ENCODE measurements at regions not wholly inside any gene's neighbourhood (a gene's known extent, or its start where the extent isn't known, plus 50 kb on each side); places are given as distances from the start of the nearest gene placed in this dataset.
"Not testable (repeated sequence)": the region's sequence is repeated elsewhere in the genome, so short reads cannot be mapped to it uniquely, and the experiment has no call there.

GRCh38 chr3:86766331-86766730, 224.6 kb downstream of the VGLL3 start (continued):
- TF ChIP-seq SUZ12 (IDR thresholded peaks at IDR 0.05; ENCODE audit: unreplicated experiment) (no peak), CHD4 (IDR thresholded peaks at IDR 0.05) (no peak)

- BruUV-seq (replicated peaks); in situ Hi-C loops (cut with MboI); CTCF ChIA-PET; FAIRE-seq; intact Hi-C loops (cut with micrococcal nuclease; ENCODE audit: unreplicated experiment); POLR2A ChIA-PET; H3K9me3 ChIP-seq (replicated peaks; ENCODE audit: control insufficient read depth, insufficient read depth, low read length); H3K4me2 ChIP-seq (ENCODE audit: control insufficient read depth, insufficient read depth); SMC1A ChIA-PET (ENCODE audit: uncharacterized antibody, unreplicated experiment); RAD21 ChIA-PET (ENCODE audit: unreplicated experiment); H2AFZ ChIP-seq (ENCODE audit: control insufficient read depth, low read depth, low read length); DNase-seq (ENCODE audit: low read depth, low spot score); ATAC-seq; H3K4me1 ChIP-seq (ENCODE audit: control insufficient read depth, insufficient read depth, low read length); H3K79me2 ChIP-seq (ENCODE audit: control insufficient read depth, insufficient read depth, low read length); H4K20me1 ChIP-seq (ENCODE audit: control insufficient read depth, insufficient read depth); H3K27me3 ChIP-seq (replicated peaks in 1 of 2; ENCODE audit: control insufficient read depth in 2 of 2, insufficient read depth in 2 of 2, low read length in 1 of 2); H3K4me3 ChIP-seq; H3K9ac ChIP-seq (ENCODE audit: control insufficient read depth, insufficient read depth, low read length); H3K27ac ChIP-seq (ENCODE audit: control insufficient read depth, insufficient read depth); H3K36me3 ChIP-seq (ENCODE audit: control insufficient read depth in 2 of 2, insufficient read depth in 2 of 2, low read length in 1 of 2): not testable (repeated sequence)
- WGBS (ENCODE audit: insufficient coverage, insufficient replicate concordance, low lambda C conversion rate, missing lambda C conversion rate): 73% methylated on average over 40 of the region's 44 CpGs
These were observed 233.4 kb downstream of the VGLL3 start for GRCh38 chr3:86757322-86758179.

GRCh38 chr3:86748015-86748414, 242.9 kb downstream of the VGLL3 start:
- 8% methylated on average over 6 of the region's 6 CpGs for WGBS (ENCODE audit: insufficient coverage, insufficient replicate concordance, low lambda C conversion rate, missing lambda C conversion rate)
- intact Hi-C loops (cut with micrococcal nuclease; ENCODE audit: unreplicated experiment) (no loop called here), in situ Hi-C loops (cut with MboI) (no loop called here)
- Histone ChIP-seq H3K4me1 (ENCODE audit: control insufficient read depth, insufficient read depth, low read length) (no peaks in the 10 kb centered on the region), H3K27ac (ENCODE audit: control insufficient read depth, insufficient read depth) (no peak overlapping the region), H3K9ac (ENCODE audit: control insufficient read depth, insufficient read depth, low read length) (no peak overlapping the region), H4K20me1 (ENCODE audit: control insufficient read depth, insufficient read depth) (no peaks in the 10 kb centered on the region), H2AFZ (ENCODE audit: control insufficient read depth, low read depth, low read length) (no peak overlapping the region), H3K36me3 (ENCODE audit: control insufficient read depth in 2 of 2, insufficient read depth in 2 of 2, low read length in 1 of 2) (no peaks in the 10 kb centered on the region), H3K4me3 (no peak overlapping the region), H3K79me2 (ENCODE audit: control insufficient read depth, insufficient read depth, low read length) (no peaks in the 10 kb centered on the region), H3K9me3 (replicated peaks; ENCODE audit: control insufficient read depth, insufficient read depth, low read length) (no peaks in the 10 kb centered on the region), H3K4me2 (ENCODE audit: control insufficient read depth, insufficient read depth) (no peak overlapping the region), H3K27me3 (replicated peaks in 1 of 2; ENCODE audit: control insufficient read depth in 2 of 2, insufficient read depth in 2 of 2, low read length in 1 of 2) (no peaks in the 10 kb centered on the region)
- ATAC-seq (no peak), DNase-seq (ENCODE audit: low read depth, low spot score) (no peak), FAIRE-seq (no peak)
- no TSS peak for BruUV-seq (replicated peaks)
- ChIA-PET SMC1A (ENCODE audit: uncharacterized antibody, unreplicated experiment) (no interaction called here), POLR2A (no interaction called here), CTCF (interaction anchor here (0.8 kb wide), 1 partner anchor 46 kb away, joined by 3 read pairs; no protein-coding TSS in a partner anchor), RAD21 (ENCODE audit: unreplicated experiment) (no interaction called here)
- no peak for TF ChIP-seq BCL11A (IDR thresholded peaks at IDR 0.05; ENCODE audit: low read depth, low read length)
- TF ChIP-seq ASH2L (IDR thresholded peaks at IDR 0.05; ENCODE audit: borderline replicate concordance, low read depth): no peak
- TF ChIP-seq ATF7 (IDR thresholded peaks at IDR 0.05; ENCODE audit: low read depth): no peak
- no peak for TF ChIP-seq BMI1 (IDR thresholded peaks at IDR 0.05; ENCODE audit: borderline replicate concordance)
- TF ChIP-seq CBX3 (IDR thresholded peaks at IDR 0.05; ENCODE audit: borderline replicate concordance, low read depth): no peak
- TF ChIP-seq CHD2 (IDR thresholded peaks at IDR 0.05; ENCODE audit: borderline replicate concordance, low read depth, low read length): no peak
- TF ChIP-seq CHD4 (IDR thresholded peaks at IDR 0.05): no peak
- TF ChIP-seq ESRRA (IDR thresholded peaks at IDR 0.05; ENCODE audit: low read length): no peak
- no peak for TF ChIP-seq SP1 (IDR thresholded peaks at IDR 0.05; ENCODE audit: low read depth, low read length)
- no peak for TF ChIP-seq TCF3 (IDR thresholded peaks at IDR 0.05; ENCODE audit: borderline replicate concordance, insufficient read depth, low read depth, low read length)
- TF ChIP-seq USF1 (IDR thresholded peaks at IDR 0.05; ENCODE audit: borderline replicate concordance, extremely low read length, insufficient read depth, low read depth, low read length): no peak
- no peak for TF ChIP-seq HCFC1 (IDR thresholded peaks at IDR 0.05; ENCODE audit: low read length)
- TF ChIP-seq, protein P1, sequence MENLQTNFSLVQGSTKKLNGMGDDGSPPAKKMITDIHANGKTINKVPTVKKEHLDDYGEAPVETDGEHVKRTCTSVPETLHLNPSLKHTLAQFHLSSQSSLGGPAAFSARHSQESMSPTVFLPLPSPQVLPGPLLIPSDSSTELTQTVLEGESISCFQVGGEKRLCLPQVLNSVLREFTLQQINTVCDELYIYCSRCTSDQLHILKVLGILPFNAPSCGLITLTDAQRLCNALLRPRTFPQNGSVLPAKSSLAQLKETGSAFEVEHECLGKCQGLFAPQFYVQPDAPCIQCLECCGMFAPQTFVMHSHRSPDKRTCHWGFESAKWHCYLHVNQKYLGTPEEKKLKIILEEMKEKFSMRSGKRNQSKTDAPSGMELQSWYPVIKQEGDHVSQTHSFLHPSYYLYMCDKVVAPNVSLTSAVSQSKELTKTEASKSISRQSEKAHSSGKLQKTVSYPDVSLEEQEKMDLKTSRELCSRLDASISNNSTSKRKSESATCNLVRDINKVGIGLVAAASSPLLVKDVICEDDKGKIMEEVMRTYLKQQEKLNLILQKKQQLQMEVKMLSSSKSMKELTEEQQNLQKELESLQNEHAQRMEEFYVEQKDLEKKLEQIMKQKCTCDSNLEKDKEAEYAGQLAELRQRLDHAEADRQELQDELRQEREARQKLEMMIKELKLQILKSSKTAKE (IDR thresholded peaks at IDR 0.05; ENCODE audit: low read depth, poor library complexity, severe bottlenecking): no peak
